ENCODE measurements at regions not wholly inside any gene's neighbourhood (a gene's known extent, or its start where the extent isn't known, plus 50 kb on each side); places are given as distances from the start of the nearest gene placed in this dataset.

GRCh38 chr10:83375274-83375673, 764.0 kb upstream of the GHITM start:
- Histone ChIP-seq H3K9me3 (no peaks in the 10 kb centered on the region), H3K4me1 (no peaks in the 10 kb centered on the region), H3K27ac (no peak overlapping the region), H3K4me3 (no peak overlapping the region), H3K27me3 (no peaks in the 10 kb centered on the region), H3K36me3 (no peaks in the 10 kb centered on the region)
- TF ChIP-seq EP300 (IDR thresholded peaks at IDR 0.05) (no peak), POLR2AphosphoS5 (IDR thresholded peaks at IDR 0.05) (no peak), POLR2A (IDR thresholded peaks at IDR 0.05) (no peak)
- TF ChIP-seq, protein P1, sequence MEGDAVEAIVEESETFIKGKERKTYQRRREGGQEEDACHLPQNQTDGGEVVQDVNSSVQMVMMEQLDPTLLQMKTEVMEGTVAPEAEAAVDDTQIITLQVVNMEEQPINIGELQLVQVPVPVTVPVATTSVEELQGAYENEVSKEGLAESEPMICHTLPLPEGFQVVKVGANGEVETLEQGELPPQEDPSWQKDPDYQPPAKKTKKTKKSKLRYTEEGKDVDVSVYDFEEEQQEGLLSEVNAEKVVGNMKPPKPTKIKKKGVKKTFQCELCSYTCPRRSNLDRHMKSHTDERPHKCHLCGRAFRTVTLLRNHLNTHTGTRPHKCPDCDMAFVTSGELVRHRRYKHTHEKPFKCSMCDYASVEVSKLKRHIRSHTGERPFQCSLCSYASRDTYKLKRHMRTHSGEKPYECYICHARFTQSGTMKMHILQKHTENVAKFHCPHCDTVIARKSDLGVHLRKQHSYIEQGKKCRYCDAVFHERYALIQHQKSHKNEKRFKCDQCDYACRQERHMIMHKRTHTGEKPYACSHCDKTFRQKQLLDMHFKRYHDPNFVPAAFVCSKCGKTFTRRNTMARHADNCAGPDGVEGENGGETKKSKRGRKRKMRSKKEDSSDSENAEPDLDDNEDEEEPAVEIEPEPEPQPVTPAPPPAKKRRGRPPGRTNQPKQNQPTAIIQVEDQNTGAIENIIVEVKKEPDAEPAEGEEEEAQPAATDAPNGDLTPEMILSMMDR (IDR thresholded peaks at IDR 0.05): no peak
- WGBS, 2 donors (ENCODE audit: low coverage in 1 of 2): 40 to 51% methylated on average over 1 to 2 of the region's 2 CpGs
- no peak for ATAC-seq

GRCh38 chr10:83397806-83398205, 741.5 kb upstream of the GHITM start:
- WGBS, 2 donors (ENCODE audit: low coverage in 1 of 2): 100% methylated on average over 1 of the region's 1 CpG; no CpG with 5 or more reads in 1 of the 2 donors
- no peaks in the 10 kb centered on the region for H3K9me3 ChIP-seq
- ATAC-seq: no peak
- no peak overlapping the region for H3K4me3 ChIP-seq
- H3K27me3 ChIP-seq: no peaks in the 10 kb centered on the region
- H3K4me1 ChIP-seq: no peaks in the 10 kb centered on the region
- H3K36me3 ChIP-seq: no peaks in the 10 kb centered on the region
- H3K27ac ChIP-seq: no peak overlapping the region
- TF ChIP-seq POLR2AphosphoS5 (IDR thresholded peaks at IDR 0.05) (no peak), EP300 (IDR thresholded peaks at IDR 0.05) (no peak), POLR2A (IDR thresholded peaks at IDR 0.05) (no peak)
- TF ChIP-seq, protein P1 (IDR thresholded peaks at IDR 0.05): no peak

- Histone ChIP-seq H3K36me3 (no peaks in the 10 kb centered on the region), H3K4me1 (no peaks in the 10 kb centered on the region), H3K27ac (no peak overlapping the region), H3K9me3 (no peaks in the 10 kb centered on the region), H3K27me3 (no peaks in the 10 kb centered on the region), H3K4me3 (no peak overlapping the region)
- 74 to 83% methylated on average over 2 of the region's 2 CpGs for WGBS, 2 donors (ENCODE audit: low coverage in 1 of 2)
- no peak for TF ChIP-seq EP300 (IDR thresholded peaks at IDR 0.05)
- ATAC-seq: no peak
Measured at GRCh38 chr10:83410570-83410969, 728.7 kb upstream of the GHITM start.

DNA sequence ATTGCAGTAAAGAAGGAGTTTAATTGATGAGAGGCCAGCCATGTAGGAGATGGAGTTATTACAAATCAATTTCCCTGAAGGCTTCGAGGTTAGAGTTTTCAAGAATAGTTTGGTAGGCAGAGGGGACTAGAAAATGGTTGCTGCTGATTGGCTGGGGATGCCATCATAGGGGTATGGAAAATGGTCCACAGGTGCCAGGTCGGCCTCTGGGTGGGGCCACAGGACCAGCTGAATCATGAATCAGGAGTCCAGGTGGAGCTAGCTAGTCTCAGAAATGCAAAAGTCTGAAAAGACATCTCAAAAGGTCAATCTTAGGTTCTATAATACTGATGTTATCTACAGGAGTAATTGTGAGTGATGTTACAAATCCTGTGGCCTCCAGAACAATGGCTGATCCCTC, 714.0 kb upstream of the GHITM start:
- Histone ChIP-seq H3K4me1 (no peaks in the 10 kb centered on the region), H3K9me3 (peaks cover 0 to 8% (median 0%) of the 10 kb centered on the region in 3 donors), H3K27me3 (no peaks in the 10 kb centered on the region), H3K4me3 (no peak overlapping the region), H3K36me3 (no peaks in the 10 kb centered on the region), H3K27ac (no peak overlapping the region)
- 78% methylated on average over 2 of the region's 2 CpGs; no CpG with 5 or more reads in 1 of the 2 donors for WGBS, 2 donors (ENCODE audit: low coverage in 1 of 2)
- no peak for ATAC-seq
- no peak for TF ChIP-seq EP300 (IDR thresholded peaks at IDR 0.05)
- no peak for TF ChIP-seq POLR2AphosphoS5 (IDR thresholded peaks at IDR 0.05)
- TF ChIP-seq, protein P1 (IDR thresholded peaks at IDR 0.05): no peak
- TF ChIP-seq POLR2A (IDR thresholded peaks at IDR 0.05): no peak

GRCh38 chr10:83427101-83427500, 712.2 kb upstream of the GHITM start:
- no peak overlapping the region for H3K27ac ChIP-seq
- 62 to 66% methylated on average over 2 to 3 of the region's 4 CpGs for WGBS, 2 donors (ENCODE audit: low coverage in 1 of 2)
- H3K4me1 ChIP-seq: no peaks in the 10 kb centered on the region
- no peaks in the 10 kb centered on the region for H3K27me3 ChIP-seq
- TF ChIP-seq POLR2A (IDR thresholded peaks at IDR 0.05) (no peak), EP300 (IDR thresholded peaks at IDR 0.05) (no peak), POLR2AphosphoS5 (IDR thresholded peaks at IDR 0.05) (no peak)
- TF ChIP-seq, protein P1 (IDR thresholded peaks at IDR 0.05): no peak
- no peak for ATAC-seq
- H3K36me3 ChIP-seq: no peaks in the 10 kb centered on the region
- H3K4me3 ChIP-seq: no peak overlapping the region
- H3K9me3 ChIP-seq: peaks cover 0 to 8% (median 0%) of the 10 kb centered on the region in 3 donors
